K562 (cell line): ENCODE measurements at regions not wholly inside any gene's neighbourhood (a gene's known extent, or its start where the extent isn't known, plus 50 kb on each side); places are given as distances from the start of the nearest gene placed in this dataset.

Experiments
- ELF1 ChIP-seq: fragments of 200-800 bp; sonication (Bioruptor generic); IDR thresholded peaks from 2 replicates; pipeline ENCODE4 v1.6.1; 2016; ENCODE audit warnings: missing genetic modification characterization, missing compliant biosample characterization
- POLR2G ChIP-seq: fragments of 200-400 bp; formaldehyde crosslinking; IDR thresholded peaks from 2 replicates; pipeline ENCODE4 v1.6.1; 2017; ENCODE audit warnings: low read depth, mild to moderate bottlenecking, antibody characterized with exemption, low read length, moderate library complexity
- PPARD ChIP-seq: fragments of 250-450 bp; sonication (Bioruptor Pico); IDR thresholded peaks from 2 replicates; pipeline ENCODE4 v1.8.0; 2022; ENCODE audit warnings: inconsistent platforms, mild to moderate bottlenecking, moderate library complexity
- SMAD2 ChIP-seq: fragments of 150-350 bp; IDR thresholded peaks from 2 replicates; pipeline ENCODE4 v1.6.1; 2014; ENCODE audit warnings: low read depth, mild to moderate bottlenecking, low read length
- YBX1 ChIP-seq: fragments of 450-650 bp; IDR thresholded peaks from 2 replicates; pipeline ENCODE4 v1.7.1; 2016; ENCODE audit warnings: mild to moderate bottlenecking
- ZNF644 ChIP-seq: fragments of 200-800 bp; sonication (Bioruptor generic); IDR thresholded peaks from 2 replicates; pipeline ENCODE4 v1.6.1; 2016; ENCODE audit warnings: low read depth, missing genetic modification characterization, missing compliant biosample characterization
- TF ChIP-seq, protein P1 (sequence below), 2 experiments: fragments of 450-650 bp in 1 of 2; sonication (generic) in 1 of 2; formaldehyde crosslinking; conservative IDR thresholded peaks; 2 replicates each; pipeline versions ENCODE4 v1.4.0 to v1.8.1; 2020 to 2022; ENCODE audit warnings: mild to moderate bottlenecking in 1 of 2, missing genetic modification reagents in 1 of 2
- TF ChIP-seq, protein P2 (sequence below): fragments of 250-450 bp; sonication (Bioruptor Pico); IDR thresholded peaks from 2 replicates; pipeline ENCODE4 v1.5.0; 2021; ENCODE audit warnings: mild to moderate bottlenecking, borderline replicate concordance
- TF ChIP-seq, protein P3 (sequence below): IDR thresholded peaks from 2 replicates; pipeline ENCODE4 v1.6.1; 2012; ENCODE audit warnings: low read depth, low read length, improper control_type of control experiment, borderline replicate concordance

DNA sequence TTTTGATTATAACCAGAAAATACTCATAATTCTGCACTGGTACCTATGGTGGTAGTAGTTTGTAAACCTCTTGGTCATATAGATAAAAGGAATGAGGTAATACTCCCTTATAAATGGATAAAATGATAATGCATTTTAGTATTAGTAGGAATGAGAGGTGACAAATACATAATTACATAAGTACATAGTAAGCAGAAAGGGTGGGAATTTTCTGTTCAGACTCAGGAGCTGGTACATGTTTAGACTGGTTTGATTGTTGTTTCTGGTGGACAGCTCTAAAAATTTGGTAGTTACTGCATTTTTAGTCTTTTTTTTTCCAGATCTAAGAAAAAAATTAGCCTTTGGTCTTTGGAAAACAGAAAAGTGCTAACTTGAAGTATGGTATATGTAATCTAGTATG lies 70.4 kb upstream of the AGA start (continued):
- TF ChIP-seq, protein P1, sequence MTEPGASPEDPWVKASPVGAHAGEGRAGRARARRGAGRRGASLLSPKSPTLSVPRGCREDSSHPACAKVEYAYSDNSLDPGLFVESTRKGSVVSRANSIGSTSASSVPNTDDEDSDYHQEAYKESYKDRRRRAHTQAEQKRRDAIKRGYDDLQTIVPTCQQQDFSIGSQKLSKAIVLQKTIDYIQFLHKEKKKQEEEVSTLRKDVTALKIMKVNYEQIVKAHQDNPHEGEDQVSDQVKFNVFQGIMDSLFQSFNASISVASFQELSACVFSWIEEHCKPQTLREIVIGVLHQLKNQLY (CRISPR knock-in tag; conservative IDR thresholded peaks at IDR 0.05): no peak
- TF ChIP-seq POLR2G (no peak), YBX1 (no peak), SMAD2 (no peak), ELF1 (tag) (no peak), ZNF644 (tag) (no peak), PPARD (no peak)
- TF ChIP-seq, protein P2, sequence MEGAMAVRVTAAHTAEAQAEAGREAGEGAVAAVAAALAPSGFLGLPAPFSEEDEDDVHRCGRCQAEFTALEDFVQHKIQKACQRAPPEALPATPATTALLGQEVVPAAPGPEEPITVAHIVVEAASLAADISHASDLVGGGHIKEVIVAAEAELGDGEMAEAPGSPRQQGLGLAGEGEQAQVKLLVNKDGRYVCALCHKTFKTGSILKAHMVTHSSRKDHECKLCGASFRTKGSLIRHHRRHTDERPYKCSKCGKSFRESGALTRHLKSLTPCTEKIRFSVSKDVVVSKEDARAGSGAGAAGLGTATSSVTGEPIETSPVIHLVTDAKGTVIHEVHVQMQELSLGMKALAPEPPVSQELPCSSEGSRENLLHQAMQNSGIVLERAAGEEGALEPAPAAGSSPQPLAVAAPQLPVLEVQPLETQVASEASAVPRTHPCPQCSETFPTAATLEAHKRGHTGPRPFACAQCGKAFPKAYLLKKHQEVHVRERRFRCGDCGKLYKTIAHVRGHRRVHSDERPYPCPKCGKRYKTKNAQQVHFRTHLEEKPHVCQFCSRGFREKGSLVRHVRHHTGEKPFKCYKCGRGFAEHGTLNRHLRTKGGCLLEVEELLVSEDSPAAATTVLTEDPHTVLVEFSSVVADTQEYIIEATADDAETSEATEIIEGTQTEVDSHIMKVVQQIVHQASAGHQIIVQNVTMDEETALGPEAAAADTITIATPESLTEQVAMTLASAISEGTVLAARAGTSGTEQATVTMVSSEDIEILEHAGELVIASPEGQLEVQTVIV (CRISPR knock-in tag): no peak
- TF ChIP-seq, protein P3, sequence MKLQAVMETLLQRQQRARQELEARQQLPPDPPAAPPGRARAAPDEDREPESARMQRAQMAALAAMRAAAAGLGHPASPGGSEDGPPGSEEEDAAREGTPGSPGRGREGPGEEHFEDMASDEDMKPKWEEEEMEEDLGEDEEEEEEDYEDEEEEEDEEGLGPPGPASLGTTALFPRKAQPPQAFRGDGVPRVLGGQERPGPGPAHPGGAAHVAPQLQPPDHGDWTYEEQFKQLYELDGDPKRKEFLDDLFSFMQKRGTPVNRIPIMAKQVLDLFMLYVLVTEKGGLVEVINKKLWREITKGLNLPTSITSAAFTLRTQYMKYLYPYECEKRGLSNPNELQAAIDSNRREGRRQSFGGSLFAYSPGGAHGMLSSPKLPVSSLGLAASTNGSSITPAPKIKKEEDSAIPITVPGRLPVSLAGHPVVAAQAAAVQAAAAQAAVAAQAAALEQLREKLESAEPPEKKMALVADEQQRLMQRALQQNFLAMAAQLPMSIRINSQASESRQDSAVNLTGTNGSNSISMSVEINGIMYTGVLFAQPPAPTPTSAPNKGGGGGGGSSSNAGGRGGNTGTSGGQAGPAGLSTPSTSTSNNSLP: no peak
